B cell (primary cell): ENCODE measurements at regions not wholly inside any gene's neighbourhood (a gene's known extent, or its start where the extent isn't known, plus 50 kb on each side); places are given as distances from the start of the nearest gene placed in this dataset.

Experiments
- ATAC-seq: fragments of 200-7000 bp; cut with Tn5 transposase; one replicate; pipeline ENCODE4 v1.10.0; 2021; ENCODE audit warnings: low read depth, mild to moderate bottlenecking, moderate number of reproducible peaks, moderate library complexity
- CTCF ChIA-PET: fragments of 350-600 bp; sonication (Branson Sonifier 250); formaldehyde crosslinking; loops from one replicate; lab custom pipeline; 2021; ENCODE audit warnings: antibody characterized with exemption, inconsistent platforms; lab: Charles Lee
- POLR2A ChIA-PET: fragments of 350-600 bp; sonication (Branson Sonifier 250); formaldehyde crosslinking; loops from one replicate; lab custom pipeline; 2021; ENCODE audit warnings: antibody characterized with exemption; lab: Charles Lee
- DNase-seq: peaks from one replicate; pipeline ENCODE4 v3.0.0; 2013
- H2AFZ ChIP-seq: 2 replicates; pipeline ENCODE4 v1.6.1; 2012; ENCODE audit warnings: mild to moderate bottlenecking, low read depth, low read length; ENCODE audit not compliant: insufficient read depth, poor library complexity, severe bottlenecking
- H3K27ac ChIP-seq, 2 donors: 1 replicate in 1 of 2; 2 replicates in 1 of 2; pipeline ENCODE4 v1.5.1; 2012 to 2013; ENCODE audit warnings: low read length in 2 of 2, mild to moderate bottlenecking in 2 of 2, moderate library complexity in 1 of 2
- H3K27me3 ChIP-seq, 4 experiments: fragments of 200-600 bp in 1 of 4; sonication (generic) in 1 of 4; replicated peaks in 1 of 4; 1 replicate in 2 of 4; 2 replicates in 2 of 4; pipeline versions ENCODE4 v1.6.1 to v1.7.0; 2013 to 2016; ENCODE audit warnings: low read length in 3 of 4, mild to moderate bottlenecking in 2 of 4, mixed read lengths in 1 of 4, moderate library complexity in 1 of 4; ENCODE audit not compliant: insufficient read depth in 4 of 4, control insufficient read depth in 3 of 4; ENCODE audit errors: control extremely low read depth in 1 of 4
- H3K36me3 ChIP-seq, 2 experiments: replicated peaks in 1 of 2; 1 replicate in 1 of 2; 2 replicates in 1 of 2; pipeline versions ENCODE4 v1.6.1 to v1.7.1; 2013; ENCODE audit warnings: low read length in 1 of 2; ENCODE audit not compliant: insufficient read depth in 2 of 2, control insufficient read depth in 1 of 2; ENCODE audit errors: control extremely low read depth in 1 of 2, extremely low read depth in 1 of 2
- H3K4me1 ChIP-seq, 2 donors: fragments of 200-600 bp in 1 of 2; sonication (generic) in 1 of 2; 1 replicate in 1 of 2; 2 replicates in 1 of 2; pipeline versions ENCODE4 v1.5.1 to v1.6.1; 2013 to 2017; ENCODE audit warnings: low read length in 2 of 2; ENCODE audit not compliant: control insufficient read depth in 2 of 2, insufficient read depth in 2 of 2
- H3K4me2 ChIP-seq: replicated peaks from 2 replicates; pipeline ENCODE3; 2012; ENCODE audit warnings: mild to moderate bottlenecking, low read depth, low read length; ENCODE audit not compliant: poor library complexity, severe bottlenecking
- H3K4me3 ChIP-seq, 5 experiments: fragments of 200-600 bp in 1 of 5; sonication (generic) in 1 of 5; 1 replicate in 3 of 5; 2 replicates in 2 of 5; pipeline versions ENCODE4 v1.5.1 to v1.7.0; 2011 to 2016; ENCODE audit warnings: low read length in 4 of 5, mild to moderate bottlenecking in 4 of 5, low read depth in 2 of 5, control low read depth in 1 of 5, moderate library complexity in 1 of 5; ENCODE audit not compliant: insufficient read depth in 1 of 5; ENCODE audit errors: control extremely low read depth in 1 of 5, extremely low read depth in 1 of 5
- H3K79me2 ChIP-seq: fragments of 200-600 bp; sonication (generic); one replicate; pipeline ENCODE4 v1.6.0; 2016; ENCODE audit warnings: low read length; ENCODE audit not compliant: control insufficient read depth, insufficient read depth
- H3K9ac ChIP-seq: fragments of 200-600 bp; sonication (generic); 2 replicates; pipeline ENCODE4 v1.6.1; 2017; ENCODE audit warnings: mild to moderate bottlenecking, low read length, moderate library complexity
- H3K9me3 ChIP-seq, 3 donors: one replicate each; pipeline versions ENCODE4 v1.6.1 to v1.7.1; 2013; ENCODE audit warnings: low read length in 2 of 3; ENCODE audit not compliant: control insufficient read depth in 2 of 3, insufficient read depth in 1 of 3; ENCODE audit errors: control extremely low read depth in 1 of 3
- H4K20me1 ChIP-seq: 2 replicates; pipeline ENCODE4 v1.6.0; 2012; ENCODE audit warnings: mild to moderate bottlenecking, low read length; ENCODE audit not compliant: insufficient read depth, control insufficient read depth, poor library complexity, severe bottlenecking
- H3K27ac Mint-ChIP-seq: one replicate; pipeline ENCODE4 v1.8.0; 2021; ENCODE audit warnings: mixed read lengths
- H3K27me3 Mint-ChIP-seq: one replicate; pipeline ENCODE4 v1.8.0; 2021; ENCODE audit warnings: mixed read lengths
- H3K4me1 Mint-ChIP-seq: one replicate; pipeline ENCODE4 v1.8.0; 2021; ENCODE audit warnings: mixed read lengths
- H3K4me3 Mint-ChIP-seq: one replicate; pipeline ENCODE4 v1.8.0; 2021; ENCODE audit warnings: mixed read lengths
- H3K9me3 Mint-ChIP-seq: one replicate; pipeline ENCODE4 v1.8.0; 2022; ENCODE audit warnings: mixed read lengths; ENCODE audit not compliant: insufficient read depth
- CTCF ChIP-seq: fragments of 200-600 bp; IDR thresholded peaks from one replicate; pipeline ENCODE4 v1.8.0; 2022; ENCODE audit warnings: antibody characterized with exemption, mild to moderate bottlenecking
- EZH2 ChIP-seq: IDR thresholded peaks from 2 replicates; pipeline ENCODE4 v1.6.1; 2012; ENCODE audit warnings: borderline replicate concordance, low read depth, mild to moderate bottlenecking, moderate library complexity, low read length; ENCODE audit not compliant: insufficient read depth, poor library complexity, severe bottlenecking
- WGBS: methylation state at CpG from one replicate; pipeline ENCODE4 v1.1.5; 2013; ENCODE audit warnings: missing lambda C conversion rate; ENCODE audit not compliant: insufficient coverage; 5-methylcytosine and 5-hydroxymethylcytosine counted together
- intact Hi-C: fragments of 100-400 bp; cut with micrococcal nuclease; formaldehyde crosslinking; loops from one replicate; pipeline ENCODE4 v1.10.0; 2022

GRCh38 chr6:4304927-4305455 is 169.6 kb upstream of the ECI2 start:
- DNase-seq (no peak), ATAC-seq (no peak)
- Mint-ChIP-seq H3K27ac (no peak overlapping the region), H3K27me3 (peaks cover 19% of the 10 kb centered on the region), H3K9me3 (peaks cover 3% of the 10 kb centered on the region), H3K4me1 (no peaks in the 10 kb centered on the region), H3K4me3 (no peak overlapping the region)
- intact Hi-C loops: no loop called here
- no peaks in the 10 kb centered on the region for H3K4me1 ChIP-seq
- no peaks in the 10 kb centered on the region for H4K20me1 ChIP-seq
- H3K4me3 ChIP-seq: no peak overlapping the region
- peaks cover 0 to 3% (median 0%) of the 10 kb centered on the region in 4 experiments for H3K27me3 ChIP-seq
- no peak overlapping the region for H3K9ac ChIP-seq
- H3K79me2 ChIP-seq: no peaks in the 10 kb centered on the region
- ChIA-PET CTCF (no interaction called here), POLR2A (no interaction called here)
- no peak overlapping the region for H3K4me2 ChIP-seq
- peaks cover 0 to 4% (median 0%) of the 10 kb centered on the region in 3 donors for H3K9me3 ChIP-seq
- TF ChIP-seq CTCF (no peak), EZH2 (no peak)
- no peaks in the 10 kb centered on the region for H3K36me3 ChIP-seq
- no peak overlapping the region for H2AFZ ChIP-seq
- H3K27ac ChIP-seq: no peak overlapping the region

GRCh38 chr6:4303638-4304037 is 168.3 kb upstream of the ECI2 start:
- ChIA-PET POLR2A (no interaction called here), CTCF (no interaction called here)
- H4K20me1 ChIP-seq: no peaks in the 10 kb centered on the region
- Mint-ChIP-seq H3K9me3 (no peaks in the 10 kb centered on the region), H3K4me1 (no peaks in the 10 kb centered on the region), H3K27ac (no peak overlapping the region), H3K4me3 (no peak overlapping the region), H3K27me3 (peaks cover 14% of the 10 kb centered on the region)
- no peak for TF ChIP-seq CTCF
- TF ChIP-seq EZH2: no peak
- H3K4me3 ChIP-seq: no peak overlapping the region
- H2AFZ ChIP-seq: no peak overlapping the region
- H3K9me3 ChIP-seq: no peaks in the 10 kb centered on the region
- H3K4me1 ChIP-seq: no peaks in the 10 kb centered on the region
- H3K4me2 ChIP-seq: no peak overlapping the region
- peaks cover 0 to 3% (median 0%) of the 10 kb centered on the region in 4 experiments for H3K27me3 ChIP-seq
- H3K79me2 ChIP-seq: no peaks in the 10 kb centered on the region
- DNase-seq (no peak), ATAC-seq (no peak)
- no peaks in the 10 kb centered on the region for H3K36me3 ChIP-seq
- no peak overlapping the region for H3K9ac ChIP-seq
- 80% methylated on average over 1 of the region's 1 CpG for WGBS
- no peak overlapping the region for H3K27ac ChIP-seq
- intact Hi-C loops: no loop called here
